Suprapubic skin (tissue), 3 donors: ENCODE measurements at regions not wholly inside any gene's neighbourhood (a gene's known extent, or its start where the extent isn't known, plus 50 kb on each side); places are given as distances from the start of the nearest gene placed in this dataset.

Source experiments
- POLR2AphosphoS5 ChIP-seq, 3 donors: sonication (generic); formaldehyde crosslinking; IDR thresholded peaks; one replicate each; pipeline ENCODE4 v1.6.1; 2017; ENCODE audit warnings: antibody characterized with exemption in 3 of 3
- TF ChIP-seq, protein P1 (sequence below), 2 donors: fragments of 200-600 bp in 1 of 2; fragments of 450-650 bp in 1 of 2; sonication (generic) in 1 of 2; IDR thresholded peaks; one replicate each; pipeline ENCODE4 v1.5.1; 2016 to 2019; ENCODE audit warnings: antibody characterized with exemption in 2 of 2, mild to moderate bottlenecking in 1 of 2, moderate library complexity in 1 of 2

DNA sequence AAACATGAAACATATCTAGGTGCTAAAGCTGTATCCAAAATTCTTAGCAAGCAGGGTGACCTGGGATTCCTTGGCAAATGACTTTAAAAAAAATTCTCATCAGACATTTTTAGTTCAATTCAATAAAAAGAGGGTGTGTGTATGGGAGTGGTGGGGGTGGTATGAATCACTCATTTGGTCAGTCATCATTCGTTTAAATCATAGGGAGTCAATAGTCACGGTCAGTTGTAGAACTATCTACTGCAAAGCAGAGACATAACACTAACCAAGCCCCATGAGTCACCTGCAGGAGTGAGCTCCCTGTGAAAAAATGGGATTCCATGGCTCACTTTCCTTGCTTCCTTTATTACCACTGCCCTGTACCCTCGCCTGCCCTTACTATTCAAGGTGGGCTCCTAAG lies 380.6 kb upstream of the TCF4 start:
- TF ChIP-seq, protein P1, sequence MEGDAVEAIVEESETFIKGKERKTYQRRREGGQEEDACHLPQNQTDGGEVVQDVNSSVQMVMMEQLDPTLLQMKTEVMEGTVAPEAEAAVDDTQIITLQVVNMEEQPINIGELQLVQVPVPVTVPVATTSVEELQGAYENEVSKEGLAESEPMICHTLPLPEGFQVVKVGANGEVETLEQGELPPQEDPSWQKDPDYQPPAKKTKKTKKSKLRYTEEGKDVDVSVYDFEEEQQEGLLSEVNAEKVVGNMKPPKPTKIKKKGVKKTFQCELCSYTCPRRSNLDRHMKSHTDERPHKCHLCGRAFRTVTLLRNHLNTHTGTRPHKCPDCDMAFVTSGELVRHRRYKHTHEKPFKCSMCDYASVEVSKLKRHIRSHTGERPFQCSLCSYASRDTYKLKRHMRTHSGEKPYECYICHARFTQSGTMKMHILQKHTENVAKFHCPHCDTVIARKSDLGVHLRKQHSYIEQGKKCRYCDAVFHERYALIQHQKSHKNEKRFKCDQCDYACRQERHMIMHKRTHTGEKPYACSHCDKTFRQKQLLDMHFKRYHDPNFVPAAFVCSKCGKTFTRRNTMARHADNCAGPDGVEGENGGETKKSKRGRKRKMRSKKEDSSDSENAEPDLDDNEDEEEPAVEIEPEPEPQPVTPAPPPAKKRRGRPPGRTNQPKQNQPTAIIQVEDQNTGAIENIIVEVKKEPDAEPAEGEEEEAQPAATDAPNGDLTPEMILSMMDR (IDR thresholded peaks at IDR 0.05): no peak
- TF ChIP-seq POLR2AphosphoS5 (IDR thresholded peaks at IDR 0.05): no peak
